BLaER1 treated with 17β-estradiol and CSF1 and Interleukin-3, amounts not matched to agents 10 nM and 100 nM (cell line): ENCODE measurements at regions not wholly inside any gene's neighbourhood (a gene's known extent, or its start where the extent isn't known, plus 50 kb on each side); places are given as distances from the start of the nearest gene placed in this dataset.

ENCODE experiments used
- H3K27ac ChIP-seq, 11 experiments: shearing (Covaris generic); formaldehyde crosslinking; 2 replicates each; pipeline ENCODE4 v1.8.1; 2022
- H3K27me3 ChIP-seq, 11 experiments: shearing (Covaris generic); formaldehyde crosslinking; 2 replicates each; pipeline ENCODE4 v1.8.1; 2022
- H3K36me3 ChIP-seq, 11 experiments: shearing (Covaris generic); formaldehyde crosslinking; 2 replicates each; pipeline ENCODE4 v1.8.1; 2022
- H3K4me1 ChIP-seq, 10 experiments: shearing (Covaris generic); formaldehyde crosslinking; 2 replicates each; pipeline ENCODE4 v1.8.1; 2022
- H3K4me2 ChIP-seq, 11 experiments: shearing (Covaris generic); formaldehyde crosslinking; 2 replicates each; pipeline ENCODE4 v1.8.1; 2022
- H3K4me3 ChIP-seq, 10 experiments: shearing (Covaris generic); formaldehyde crosslinking; 2 replicates each; pipeline ENCODE4 v1.8.1; 2022
- H3K9ac ChIP-seq, 11 experiments: shearing (Covaris generic); formaldehyde crosslinking; 2 replicates each; pipeline ENCODE4 v1.8.1; 2022
- H3K9me3 ChIP-seq, 11 experiments: shearing (Covaris generic); formaldehyde crosslinking; replicated peaks in 1 of 11; 2 replicates each; pipeline ENCODE4 v1.8.1; 2022
- H4K20me1 ChIP-seq, 11 experiments: shearing (Covaris generic); formaldehyde crosslinking; 2 replicates each; pipeline ENCODE4 v1.8.1; 2022
- Cebpa-rat ChIP-seq, 11 experiments: shearing (Covaris generic); IDR thresholded peaks; 2 replicates each; pipeline ENCODE4 v1.8.1; 2022

- no peak overlapping the region for H3K4me2 ChIP-seq
- no peaks in the 10 kb centered on the region for H3K36me3 ChIP-seq
- 0 out of 22 replicates have a peak, but pooled peaks cover 0 to 2% (median 0%) of the 10 kb centered on the region in 11 experiments for H3K9me3 ChIP-seq
- TF ChIP-seq Cebpa-rat (IDR thresholded peaks at IDR 0.05): no peak
- no peaks in the 10 kb centered on the region for H3K27me3 ChIP-seq
- H4K20me1 ChIP-seq: no peaks in the 10 kb centered on the region
- no peak overlapping the region for H3K4me3 ChIP-seq
- H3K9ac ChIP-seq: no peak overlapping the region
- no peak overlapping the region for H3K27ac ChIP-seq
- peaks cover 0 to 23% (median 0%) of the 10 kb centered on the region in 10 experiments; a peak in 4 of 20 replicates for H3K4me1 ChIP-seq
These were observed 1591.4 kb downstream of the PLA2G4A start for GRCh38 chr1:188420177-188420576.

GRCh38 chr1:188423073-188423472, 1594.3 kb downstream of the PLA2G4A start:
- Histone ChIP-seq H3K36me3 (no peaks in the 10 kb centered on the region), H3K9ac (no peak overlapping the region), H3K9me3 (0 out of 22 replicates have a peak, but pooled peaks cover 0 to 2% (median 0%) of the 10 kb centered on the region in 11 experiments), H4K20me1 (no peaks in the 10 kb centered on the region), H3K4me3 (no peak overlapping the region), H3K4me1 (peaks cover 0 to 23% (median 0%) of the 10 kb centered on the region in 10 experiments; a peak in 4 of 20 replicates), H3K27me3 (no peaks in the 10 kb centered on the region), H3K4me2 (peak overlapping the region in 2 of 11 experiments; percentile 39 to 44; a peak in 2 of 22 replicates), H3K27ac (peak overlapping the region in 6 of 11 experiments; percentile 9 to 61 (median 43); a peak in 9 of 22 replicates)
- no peak for TF ChIP-seq Cebpa-rat (IDR thresholded peaks at IDR 0.05)

GRCh38 chr1:188424176-188424575, 1595.4 kb downstream of the PLA2G4A start:
- 0 out of 22 replicates have a peak, but pooled peaks cover 0 to under 1% (median 0%) of the 10 kb centered on the region in 11 experiments for H3K9me3 ChIP-seq
- H3K4me1 ChIP-seq: peaks cover 0 to 23% (median 0%) of the 10 kb centered on the region in 10 experiments; a peak in 4 of 20 replicates
- no peak for TF ChIP-seq Cebpa-rat (IDR thresholded peaks at IDR 0.05)
- H3K27ac ChIP-seq: peak overlapping the region in 2 of 11 experiments; percentile 3 to 46; a peak in 1 of 22 replicates
- no peak overlapping the region for H3K9ac ChIP-seq
- no peaks in the 10 kb centered on the region for H3K27me3 ChIP-seq
- no peak overlapping the region for H3K4me3 ChIP-seq
- no peaks in the 10 kb centered on the region for H3K36me3 ChIP-seq
- H4K20me1 ChIP-seq: no peaks in the 10 kb centered on the region
- peak overlapping the region in 1 of 11 experiments; percentile 29; a peak in 1 of 22 replicates for H3K4me2 ChIP-seq

GRCh38 chr1:188425687-188426086, 1596.9 kb downstream of the PLA2G4A start:
- no peak for TF ChIP-seq Cebpa-rat (IDR thresholded peaks at IDR 0.05)
- no peaks in the 10 kb centered on the region for H3K36me3 ChIP-seq
- no peaks in the 10 kb centered on the region for H3K27me3 ChIP-seq

GRCh38 chr1:188426561-188426960, 1597.8 kb downstream of the PLA2G4A start:
- H3K9me3 ChIP-seq: no peaks in the 10 kb centered on the region
- H3K27me3 ChIP-seq: no peaks in the 10 kb centered on the region
- H3K27ac ChIP-seq: no peak overlapping the region
- no peaks in the 10 kb centered on the region for H3K36me3 ChIP-seq
- no peak overlapping the region for H3K4me2 ChIP-seq
- no peak overlapping the region for H3K4me3 ChIP-seq
- no peak overlapping the region for H3K9ac ChIP-seq
- peaks cover 0 to 23% (median 0%) of the 10 kb centered on the region in 10 experiments; a peak in 4 of 20 replicates for H3K4me1 ChIP-seq
- H4K20me1 ChIP-seq: no peaks in the 10 kb centered on the region
- no peak for TF ChIP-seq Cebpa-rat (IDR thresholded peaks at IDR 0.05)

More at GRCh38 chr1:188425687-188426086, 1596.9 kb downstream of the PLA2G4A start:
- no peak overlapping the region for H3K4me3 ChIP-seq
- H3K9me3 ChIP-seq: no peaks in the 10 kb centered on the region
- no peak overlapping the region for H3K27ac ChIP-seq
- no peak overlapping the region for H3K9ac ChIP-seq
- H3K4me1 ChIP-seq: peaks cover 0 to 23% (median 0%) of the 10 kb centered on the region in 10 experiments; a peak in 4 of 20 replicates
- H4K20me1 ChIP-seq: no peaks in the 10 kb centered on the region
- no peak overlapping the region for H3K4me2 ChIP-seq

- TF ChIP-seq Cebpa-rat (IDR thresholded peaks at IDR 0.05): no peak
- H3K36me3 ChIP-seq: no peaks in the 10 kb centered on the region
- no peaks in the 10 kb centered on the region for H4K20me1 ChIP-seq
- no peaks in the 10 kb centered on the region for H3K9me3 ChIP-seq
- H3K4me2 ChIP-seq: no peak overlapping the region
- no peaks in the 10 kb centered on the region for H3K27me3 ChIP-seq
- H3K9ac ChIP-seq: no peak overlapping the region
- no peak overlapping the region for H3K27ac ChIP-seq
- H3K4me1 ChIP-seq: peaks cover 0 to 17% (median 0%) of the 10 kb centered on the region in 10 experiments; a peak in 4 of 20 replicates
- H3K4me3 ChIP-seq: no peak overlapping the region
These were observed 1598.9 kb downstream of the PLA2G4A start for GRCh38 chr1:188427642-188428041.

GRCh38 chr1:188429386-188429785, 1600.6 kb downstream of the PLA2G4A start:
- Histone ChIP-seq H3K9ac (no peak overlapping the region), H3K4me3 (no peak overlapping the region), H3K4me1 (peaks cover 0 to 3% (median 0%) of the 10 kb centered on the region in 10 experiments; a peak in 1 of 20 replicates), H3K4me2 (no peak overlapping the region), H4K20me1 (no peaks in the 10 kb centered on the region), H3K36me3 (no peaks in the 10 kb centered on the region), H3K9me3 (no peaks in the 10 kb centered on the region), H3K27me3 (no peaks in the 10 kb centered on the region), H3K27ac (no peak overlapping the region)
- no peak for TF ChIP-seq Cebpa-rat (IDR thresholded peaks at IDR 0.05)

GRCh38 chr1:188432427-188432826, 1603.7 kb downstream of the PLA2G4A start:
- H3K27me3 ChIP-seq: no peaks in the 10 kb centered on the region
- H3K9ac ChIP-seq: no peak overlapping the region
- no peak overlapping the region for H3K27ac ChIP-seq
- H3K4me3 ChIP-seq: no peak overlapping the region
- H3K36me3 ChIP-seq: no peaks in the 10 kb centered on the region
- no peak for TF ChIP-seq Cebpa-rat (IDR thresholded peaks at IDR 0.05)
- H3K4me1 ChIP-seq: no peaks in the 10 kb centered on the region
- no peak overlapping the region for H3K4me2 ChIP-seq
- no peaks in the 10 kb centered on the region for H3K9me3 ChIP-seq
- no peaks in the 10 kb centered on the region for H4K20me1 ChIP-seq

GRCh38 chr1:188433425-188433824, 1604.7 kb downstream of the PLA2G4A start:
- Histone ChIP-seq H3K4me2 (no peak overlapping the region), H3K4me3 (no peak overlapping the region), H3K27me3 (no peaks in the 10 kb centered on the region), H3K36me3 (no peaks in the 10 kb centered on the region), H3K9me3 (no peaks in the 10 kb centered on the region), H3K27ac (no peak overlapping the region), H3K9ac (no peak overlapping the region), H3K4me1 (no peaks in the 10 kb centered on the region), H4K20me1 (no peaks in the 10 kb centered on the region)
- no peak for TF ChIP-seq Cebpa-rat (IDR thresholded peaks at IDR 0.05)

- Histone ChIP-seq H3K9ac (no peak overlapping the region), H3K27me3 (no peaks in the 10 kb centered on the region), H3K4me2 (no peak overlapping the region), H3K36me3 (no peaks in the 10 kb centered on the region), H3K4me3 (no peak overlapping the region), H4K20me1 (no peaks in the 10 kb centered on the region), H3K27ac (no peak overlapping the region), H3K9me3 (no peaks in the 10 kb centered on the region), H3K4me1 (no peaks in the 10 kb centered on the region)
- TF ChIP-seq Cebpa-rat (IDR thresholded peaks at IDR 0.05): no peak
These were observed 1615.8 kb downstream of the PLA2G4A start for GRCh38 chr1:188444526-188444925.
